Neural progenitor cell (in vitro differentiated cells): ENCODE measurements at regions not wholly inside any gene's neighbourhood (a gene's known extent, or its start where the extent isn't known, plus 50 kb on each side); places are given as distances from the start of the nearest gene placed in this dataset.

Experiments used
- CTCF ChIP-seq: fragments of 200-600 bp; sonication (generic); IDR thresholded peaks from 2 replicates; pipeline ENCODE4 v1.5.1; 2017; ENCODE audit warnings: antibody characterized with exemption, mild to moderate bottlenecking
- EZH2 ChIP-seq: fragments of 200-600 bp; sonication (generic); IDR thresholded peaks from 2 replicates; pipeline ENCODE4 v1.6.1; 2017; ENCODE audit warnings: antibody characterized with exemption, mild to moderate bottlenecking, moderate library complexity

DNA sequence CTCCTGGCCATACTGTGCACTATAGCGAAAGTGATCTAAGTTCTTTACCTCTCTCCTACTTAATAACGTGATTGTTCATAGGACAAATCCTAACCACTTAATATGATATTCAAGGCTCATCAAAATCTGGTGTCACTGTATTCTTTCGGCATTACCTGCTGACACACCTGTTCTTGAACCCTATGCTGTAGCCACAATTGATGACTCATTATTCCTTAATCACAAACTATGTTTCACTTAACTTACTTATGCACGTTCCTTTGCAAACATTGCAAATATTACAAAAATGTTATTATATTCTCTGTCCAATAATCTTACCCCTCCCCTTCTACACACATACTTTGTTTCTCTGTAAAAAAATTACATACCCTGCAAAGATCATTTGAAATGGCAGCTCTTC lies 158.1 kb upstream of the ADRA1B start:
- TF ChIP-seq EZH2 (no peak), CTCF (no peak)
